SK-N-MC (cell line): ENCODE measurements at regions not wholly inside any gene's neighbourhood (a gene's known extent, or its start where the extent isn't known, plus 50 kb on each side); places are given as distances from the start of the nearest gene placed in this dataset.

Experiments
- DNase-seq: peaks from one replicate; pipeline ENCODE4 v3.0.0-alpha.2; 2011; ENCODE audit warnings: low read depth, low spot score
- H3K27ac ChIP-seq: fragments of 200-600 bp; sonication (generic); 2 replicates; pipeline ENCODE4 v1.5.1; 2016; ENCODE audit warnings: mixed run types
- H3K36me3 ChIP-seq: fragments of 200-600 bp; sonication (generic); 2 replicates; pipeline ENCODE4 v1.6.1; 2017; ENCODE audit warnings: antibody characterized with exemption, low read length, mixed read lengths; ENCODE audit not compliant: insufficient read depth
- H3K4me3 ChIP-seq: fragments of 200-600 bp; sonication (generic); 2 replicates; pipeline ENCODE4 v1.5.1; 2016
- H3K9ac ChIP-seq: fragments of 200-600 bp; sonication (generic); 2 replicates; pipeline ENCODE4 v1.8.0; 2017; ENCODE audit warnings: mixed run types, mixed read lengths; ENCODE audit not compliant: insufficient read length
- H3K9me3 ChIP-seq: fragments of 200-600 bp; sonication (generic); 2 replicates; pipeline ENCODE4 v1.6.1; 2017; ENCODE audit warnings: low read depth, mild to moderate bottlenecking, antibody characterized with exemption, low read length, moderate library complexity, mixed read lengths
- EZH2 ChIP-seq: fragments of 200-600 bp; sonication (generic); IDR thresholded peaks from one replicate; pipeline ENCODE4 v1.6.1; 2017; ENCODE audit warnings: antibody characterized with exemption
- FOXP2 ChIP-seq: optimal IDR thresholded peaks from 2 replicates; pipeline ENCODE3; 2011; ENCODE audit warnings: mild to moderate bottlenecking, moderate library complexity; ENCODE audit not compliant: insufficient read depth; ENCODE audit errors: extremely low read length, control extremely low read depth
- POLR2AphosphoS5 ChIP-seq: IDR thresholded peaks from 2 replicates; pipeline ENCODE4 v1.6.1; 2012; ENCODE audit warnings: mild to moderate bottlenecking, low read depth, low read length, borderline replicate concordance

GRCh38 chr4:61024610-61025009, 175.5 kb upstream of the ADGRL3 start:
- TF ChIP-seq POLR2AphosphoS5 (no peak), FOXP2 (no peak), EZH2 (no peak)
- H3K4me3 ChIP-seq = no peak overlapping the region
- no peaks in the 10 kb centered on the region for H3K9me3 ChIP-seq
- no peaks in the 10 kb centered on the region for H3K36me3 ChIP-seq
- no peak overlapping the region for H3K9ac ChIP-seq
- no peak overlapping the region for H3K27ac ChIP-seq
- DNase-seq = no peak

- Histone ChIP-seq H3K4me3 (no peak overlapping the region), H3K9ac (no peak overlapping the region), H3K36me3 (no peaks in the 10 kb centered on the region), H3K9me3 (no peaks in the 10 kb centered on the region), H3K27ac (no peak overlapping the region)
- DNase-seq = no peak
- TF ChIP-seq POLR2AphosphoS5 (no peak), EZH2 (no peak), FOXP2 (no peak)
Measured at GRCh38 chr4:61027939-61028338, 172.2 kb upstream of the ADGRL3 start.

GRCh38 chr4:61036071-61036684, 163.9 kb upstream of the ADGRL3 start:
- Histone ChIP-seq H3K36me3 (no peaks in the 10 kb centered on the region), H3K9me3 (no peaks in the 10 kb centered on the region), H3K9ac (no peak overlapping the region), H3K4me3 (no peak overlapping the region), H3K27ac (no peak overlapping the region)
- DNase-seq = no peak
- no peak for TF ChIP-seq EZH2

- no peak for DNase-seq
Measured at GRCh38 chr4:61041527-61041926, 158.6 kb upstream of the ADGRL3 start.

GRCh38 chr4:61044837-61045236, 155.3 kb upstream of the ADGRL3 start:
- Histone ChIP-seq H3K9me3 (no peaks in the 10 kb centered on the region), H3K27ac (no peak overlapping the region), H3K4me3 (no peak overlapping the region), H3K9ac (no peak overlapping the region), H3K36me3 (no peaks in the 10 kb centered on the region)
- DNase-seq = no peak
- TF ChIP-seq POLR2AphosphoS5 (no peak), FOXP2 (no peak), EZH2 (no peak)

More at GRCh38 chr4:61041527-61041926, 158.6 kb upstream of the ADGRL3 start:
- no peaks in the 10 kb centered on the region for H3K9me3 ChIP-seq
- no peak overlapping the region for H3K4me3 ChIP-seq
- H3K36me3 ChIP-seq = no peaks in the 10 kb centered on the region
- no peak for TF ChIP-seq FOXP2
- TF ChIP-seq EZH2 = no peak
- no peak for TF ChIP-seq POLR2AphosphoS5
- H3K9ac ChIP-seq = no peak overlapping the region
- no peak overlapping the region for H3K27ac ChIP-seq

GRCh38 chr4:61049018-61049417, 151.1 kb upstream of the ADGRL3 start:
- Histone ChIP-seq H3K4me3 (no peak overlapping the region), H3K9me3 (no peaks in the 10 kb centered on the region), H3K27ac (no peak overlapping the region), H3K36me3 (no peaks in the 10 kb centered on the region), H3K9ac (no peak overlapping the region)
- TF ChIP-seq FOXP2 = no peak
- TF ChIP-seq POLR2AphosphoS5 = no peak
- no peak for TF ChIP-seq EZH2
- no peak for DNase-seq

GRCh38 chr4:61067381-61067780, 132.7 kb upstream of the ADGRL3 start:
- DNase-seq = peak; percentile 39
- H3K27ac ChIP-seq = no peak overlapping the region
- H3K36me3 ChIP-seq = no peaks in the 10 kb centered on the region
- TF ChIP-seq POLR2AphosphoS5 (no peak), EZH2 (no peak), FOXP2 (no peak)
- H3K4me3 ChIP-seq = no peak overlapping the region
- no peaks in the 10 kb centered on the region for H3K9me3 ChIP-seq
- H3K9ac ChIP-seq = no peak overlapping the region

- no peak for TF ChIP-seq EZH2
- no peak for TF ChIP-seq POLR2AphosphoS5
- no peak for TF ChIP-seq FOXP2
Measured at GRCh38 chr4:61068060-61068459, 132.1 kb upstream of the ADGRL3 start.

GRCh38 chr4:61068745-61069144, 131.4 kb upstream of the ADGRL3 start:
- no peaks in the 10 kb centered on the region for H3K36me3 ChIP-seq
- no peak for TF ChIP-seq POLR2AphosphoS5
- H3K9ac ChIP-seq = no peak overlapping the region
- no peaks in the 10 kb centered on the region for H3K9me3 ChIP-seq
- DNase-seq = peak; percentile 53
- H3K4me3 ChIP-seq = no peak overlapping the region
- H3K27ac ChIP-seq = no peak overlapping the region

More at GRCh38 chr4:61068060-61068459, 132.1 kb upstream of the ADGRL3 start:
- no peak overlapping the region for H3K27ac ChIP-seq
- no peak overlapping the region for H3K9ac ChIP-seq
- H3K4me3 ChIP-seq = no peak overlapping the region
- no peak for DNase-seq
- no peaks in the 10 kb centered on the region for H3K9me3 ChIP-seq
- H3K36me3 ChIP-seq = no peaks in the 10 kb centered on the region

- TF ChIP-seq EZH2 (no peak), FOXP2 (no peak), POLR2AphosphoS5 (no peak)
- Histone ChIP-seq H3K9me3 (no peaks in the 10 kb centered on the region), H3K9ac (no peak overlapping the region)
Measured at GRCh38 chr4:61070269-61070668, 129.9 kb upstream of the ADGRL3 start.

More at GRCh38 chr4:61070269-61070668, 129.9 kb upstream of the ADGRL3 start:
- H3K36me3 ChIP-seq = no peaks in the 10 kb centered on the region
- no peak overlapping the region for H3K27ac ChIP-seq
- DNase-seq = no peak
- H3K4me3 ChIP-seq = no peak overlapping the region
